MCF 10A (cell line): ENCODE measurements at regions not wholly inside any gene's neighbourhood (a gene's known extent, or its start where the extent isn't known, plus 50 kb on each side); places are given as distances from the start of the nearest gene placed in this dataset.

Experiments used
- BruUV-seq: library from RNA; stranded (reverse); fragments of 400-500 nt; replicated peaks from 2 replicates; lab custom pipeline; 2021; lab: Mats Ljungman, UMichigan
- CTCF ChIA-PET: fragments of 300-600 bp; sonication (Branson Sonifier 250); formaldehyde crosslinking; extraction: SDS; loops from one replicate; lab custom pipeline; 2021; ENCODE audit warnings: antibody characterized with exemption, inconsistent platforms; lab: Yijun Ruan, JAX
- POLR2A ChIA-PET: fragments of 300-600, 350-650 bp; sonication (Branson Sonifier 250); formaldehyde crosslinking; extraction: SDS; loops from one replicate; lab custom pipeline; 2020; ENCODE audit warnings: antibody characterized with exemption, inconsistent platforms; lab: Yijun Ruan, JAX
- DNase-seq: peaks from one replicate; pipeline ENCODE4 v3.0.0-alpha.2; 2018; ENCODE audit not compliant: unreplicated experiment
- H3K27ac Mint-ChIP-seq: one replicate; pipeline ENCODE4 v1.8.0; 2022; ENCODE audit warnings: mild to moderate bottlenecking, low read depth, mixed read lengths; ENCODE audit not compliant: unreplicated experiment
- H3K27me3 Mint-ChIP-seq: one replicate; pipeline ENCODE4 v1.8.0; 2022; ENCODE audit warnings: mixed read lengths; ENCODE audit not compliant: insufficient read depth, unreplicated experiment
- H3K36me3 Mint-ChIP-seq: one replicate; pipeline ENCODE4 v1.8.0; 2022; ENCODE audit warnings: mild to moderate bottlenecking, moderate library complexity, mixed read lengths; ENCODE audit not compliant: insufficient read depth, unreplicated experiment
- H3K4me1 Mint-ChIP-seq: one replicate; pipeline ENCODE4 v1.8.0; 2022; ENCODE audit warnings: mixed read lengths; ENCODE audit not compliant: insufficient read depth, unreplicated experiment
- H3K4me3 Mint-ChIP-seq: one replicate; pipeline ENCODE4 v1.8.0; 2022; ENCODE audit warnings: mild to moderate bottlenecking, moderate library complexity, mixed read lengths; ENCODE audit not compliant: unreplicated experiment
- H3K9me3 Mint-ChIP-seq: one replicate; pipeline ENCODE4 v1.8.0; 2022; ENCODE audit warnings: mixed read lengths; ENCODE audit not compliant: unreplicated experiment
- intact Hi-C: fragments of 100-400 bp; cut with micrococcal nuclease; formaldehyde crosslinking; loops from 2 replicates; pipeline ENCODE4 v1.14.1; 2022
- TF ChIP-seq, protein P1 (sequence below): fragments of 200-600 bp; IDR thresholded peaks from one replicate; pipeline ENCODE4 v1.8.0; 2022; ENCODE audit warnings: antibody characterized with exemption, mild to moderate bottlenecking; ENCODE audit not compliant: unreplicated experiment

DNA sequence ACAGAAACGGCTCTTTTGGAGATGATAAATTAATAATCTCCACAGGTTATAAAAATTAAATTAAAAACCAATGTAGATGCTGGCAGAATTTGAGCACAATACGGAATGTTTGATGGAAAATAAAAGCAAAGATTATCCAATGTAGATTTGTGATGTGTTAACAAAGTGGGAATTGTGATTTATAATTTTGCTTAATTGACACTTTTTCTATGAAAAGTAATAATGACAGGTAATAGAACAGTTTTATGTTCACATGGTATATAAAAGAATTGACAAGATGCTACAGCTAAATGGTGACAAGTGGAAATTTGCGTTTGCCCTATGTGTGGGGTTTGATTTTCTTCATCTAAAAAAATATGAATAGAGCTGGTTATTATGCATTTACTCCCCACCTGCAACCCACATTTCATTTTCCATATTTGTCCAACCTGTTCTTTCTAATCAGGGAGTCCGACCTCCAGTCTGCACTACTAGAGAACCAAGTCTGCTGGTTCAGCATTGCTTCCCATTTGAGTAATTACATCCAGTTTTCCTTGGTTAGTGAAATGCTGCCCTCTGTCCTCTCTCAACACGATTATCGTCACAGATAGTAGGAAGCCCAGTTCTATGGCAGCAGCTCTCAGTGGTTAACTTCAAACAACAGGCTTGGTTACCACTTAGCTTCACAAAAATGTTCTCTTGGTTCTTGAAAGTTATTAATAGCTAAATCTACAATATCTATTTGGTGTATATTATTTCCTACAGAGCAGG is 61.4 kb upstream of the SLITRK1 start:
- POLR2A ChIA-PET, result no interaction called here
- no TSS peak for BruUV-seq
- Mint-ChIP-seq H3K4me3 (no peak overlapping the region), H3K27ac (no peak overlapping the region), H3K36me3 (peaks cover 5% of the 10 kb centered on the region), H3K4me1 (peaks cover 31% of the 10 kb centered on the region), H3K27me3 (no peaks in the 10 kb centered on the region), H3K9me3 (no peaks in the 10 kb centered on the region)
- intact Hi-C loops, result no loop called here
- CTCF ChIA-PET, result interaction anchor here (0.6 to 0.7 kb wide), 2 partner anchors 117 to 268 kb away, joined by 3 read pairs; no protein-coding TSS in a partner anchor
- TF ChIP-seq, protein P1, sequence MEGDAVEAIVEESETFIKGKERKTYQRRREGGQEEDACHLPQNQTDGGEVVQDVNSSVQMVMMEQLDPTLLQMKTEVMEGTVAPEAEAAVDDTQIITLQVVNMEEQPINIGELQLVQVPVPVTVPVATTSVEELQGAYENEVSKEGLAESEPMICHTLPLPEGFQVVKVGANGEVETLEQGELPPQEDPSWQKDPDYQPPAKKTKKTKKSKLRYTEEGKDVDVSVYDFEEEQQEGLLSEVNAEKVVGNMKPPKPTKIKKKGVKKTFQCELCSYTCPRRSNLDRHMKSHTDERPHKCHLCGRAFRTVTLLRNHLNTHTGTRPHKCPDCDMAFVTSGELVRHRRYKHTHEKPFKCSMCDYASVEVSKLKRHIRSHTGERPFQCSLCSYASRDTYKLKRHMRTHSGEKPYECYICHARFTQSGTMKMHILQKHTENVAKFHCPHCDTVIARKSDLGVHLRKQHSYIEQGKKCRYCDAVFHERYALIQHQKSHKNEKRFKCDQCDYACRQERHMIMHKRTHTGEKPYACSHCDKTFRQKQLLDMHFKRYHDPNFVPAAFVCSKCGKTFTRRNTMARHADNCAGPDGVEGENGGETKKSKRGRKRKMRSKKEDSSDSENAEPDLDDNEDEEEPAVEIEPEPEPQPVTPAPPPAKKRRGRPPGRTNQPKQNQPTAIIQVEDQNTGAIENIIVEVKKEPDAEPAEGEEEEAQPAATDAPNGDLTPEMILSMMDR, result no peak
- DNase-seq, result no peak

DNA sequence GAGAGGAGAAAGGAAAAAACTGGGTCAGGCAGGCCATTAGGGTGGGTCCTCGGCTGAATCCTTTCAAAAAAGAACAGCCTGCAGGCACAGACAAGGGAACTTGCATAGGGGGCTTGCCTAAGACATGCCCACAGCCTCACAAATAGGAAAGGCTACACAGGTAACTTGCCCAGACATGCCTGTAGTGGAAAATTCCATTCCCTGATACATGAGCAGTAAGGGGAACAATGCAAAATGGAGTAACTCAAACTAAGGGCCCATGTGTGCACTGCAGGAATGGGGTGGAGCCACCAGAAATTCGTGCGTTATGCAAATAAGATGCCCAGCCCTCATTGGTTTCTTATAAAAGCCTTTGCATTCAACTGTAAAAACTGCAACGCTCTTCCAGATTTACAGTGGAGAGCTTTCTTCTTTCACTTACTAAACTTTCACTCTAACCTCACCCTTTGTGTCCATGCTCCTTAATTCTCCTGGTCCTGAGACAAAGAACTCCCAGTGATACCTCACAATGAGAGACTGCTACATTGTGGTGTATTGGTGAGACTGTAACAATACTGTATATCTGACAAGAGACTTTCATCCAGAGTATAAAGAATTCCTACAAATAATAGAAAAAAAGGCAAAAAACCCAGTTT is 59.5 kb upstream of the SLITRK1 start:
- Mint-ChIP-seq H3K4me1 (peaks cover 23% of the 10 kb centered on the region), H3K9me3 (no peaks in the 10 kb centered on the region), H3K27me3 (no peaks in the 10 kb centered on the region), H3K36me3 (peaks cover 5% of the 10 kb centered on the region), H3K27ac (peak overlapping the region; percentile 93), H3K4me3 (no peak overlapping the region)
- no TSS peak for BruUV-seq
- ChIA-PET POLR2A (interaction anchor here (0.6 kb wide), 1 partner anchor 18 kb away, joined by 3 read pairs; no protein-coding TSS in a partner anchor), CTCF (interaction anchor here (0.6 to 0.7 kb wide), 3 partner anchors 13 to 530 kb away, joined by 3 to 5 read pairs (median 3); no protein-coding TSS in a partner anchor)
- peak; percentile 57 for DNase-seq
- TF ChIP-seq, protein P1, result no peak
- intact Hi-C loops, result no loop called here

DNA sequence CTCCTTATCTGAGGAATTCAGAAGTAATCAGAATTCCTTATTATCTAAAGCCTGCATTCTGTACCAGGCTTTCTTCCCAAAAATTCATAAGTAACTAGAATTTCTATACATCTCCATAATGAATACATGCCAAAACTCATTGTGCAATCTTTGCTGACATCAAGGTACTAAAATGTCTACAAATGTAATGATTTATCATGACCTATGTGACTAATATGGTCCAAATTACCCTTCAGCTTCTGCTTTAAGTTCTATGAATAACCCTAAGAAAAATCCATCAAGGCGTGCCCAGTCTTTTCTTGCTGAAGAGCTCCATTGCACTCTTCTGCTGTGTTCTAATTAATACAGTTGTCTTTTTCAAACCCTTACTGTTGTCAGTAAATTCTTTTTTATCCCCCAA is 58.5 kb upstream of the SLITRK1 start:
- Mint-ChIP-seq H3K27me3 (no peaks in the 10 kb centered on the region), H3K36me3 (peaks cover 5% of the 10 kb centered on the region), H3K4me1 (peaks cover 23% of the 10 kb centered on the region), H3K4me3 (no peak overlapping the region), H3K9me3 (no peaks in the 10 kb centered on the region), H3K27ac (peak overlapping the region; percentile 93)
- intact Hi-C loops, result no loop called here
- DNase-seq, result peak; percentile 78
- CTCF ChIA-PET, result no interaction called here
- BruUV-seq, result no TSS peak
- TF ChIP-seq, protein P1, result no peak
- POLR2A ChIA-PET, result interaction anchor here (0.7 kb wide), 1 partner anchor 175 kb away, joined by 3 read pairs; no protein-coding TSS in a partner anchor

DNA sequence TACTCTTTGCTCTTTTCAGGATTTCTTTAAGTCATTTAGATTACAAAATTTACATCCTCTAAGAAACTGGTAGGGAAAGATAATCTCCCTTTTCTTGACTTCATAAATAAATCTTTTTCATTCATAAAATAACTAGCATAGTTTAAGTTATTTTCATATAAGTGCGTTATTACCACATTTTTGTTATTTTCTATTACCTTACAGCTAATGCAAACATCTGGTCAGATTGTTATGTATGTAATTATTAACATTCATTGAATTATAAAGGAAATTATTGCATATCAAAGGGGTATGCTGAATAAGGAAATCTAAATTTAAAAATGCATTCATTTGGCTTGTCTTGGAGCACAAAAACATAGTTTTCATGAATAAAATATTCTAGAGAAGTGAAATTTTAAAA is 55.3 kb upstream of the SLITRK1 start:
- no peak overlapping the region for H3K27ac Mint-ChIP-seq
- intact Hi-C loops, result no loop called here
- H3K9me3 Mint-ChIP-seq, result no peaks in the 10 kb centered on the region
- ChIA-PET POLR2A (no interaction called here), CTCF (interaction anchor here (0.6 to 1.1 kb wide), 2 partner anchors 15 to 287 kb away, joined by 3 to 4 read pairs; no protein-coding TSS in a partner anchor)
- H3K4me1 Mint-ChIP-seq, result peaks cover 23% of the 10 kb centered on the region
- no peak for DNase-seq
- no peaks in the 10 kb centered on the region for H3K36me3 Mint-ChIP-seq
- no peaks in the 10 kb centered on the region for H3K27me3 Mint-ChIP-seq
- TF ChIP-seq, protein P1, result no peak
- BruUV-seq, result no TSS peak
- H3K4me3 Mint-ChIP-seq, result no peak overlapping the region
